Left lobe of liver (tissue), 2 donors: ENCODE measurements at regions not wholly inside any gene's neighbourhood (a gene's known extent, or its start where the extent isn't known, plus 50 kb on each side); places are given as distances from the start of the nearest gene placed in this dataset.
"Not testable (repeated sequence)": the region's sequence is repeated elsewhere in the genome, so short reads cannot be mapped to it uniquely, and the experiment has no call there.

Source experiments
- ATAC-seq: fragments of 200-7000 bp; cut with Tn5 transposase; one replicate; pipeline ENCODE4 v1.9.1; 2020; ENCODE audit warnings: mild to moderate bottlenecking, moderate library complexity
- DNase-seq: peaks from one replicate; pipeline ENCODE4 v3.0.0-alpha.2; 2020; ENCODE audit warnings: low spot score
- donor health status: DM: no; HTN: no; CAD: no; lungs with moderate emphysema.
- donor health status: DM: no; HTN: yes; CAD: no.

- no peak for ATAC-seq
- DNase-seq, result no peak
Observed at GRCh38 chr10:2392145-2392812, 655.0 kb upstream of the ADARB2 start.

- ATAC-seq (no peak), DNase-seq (no peak)
Observed at GRCh38 chr10:2387672-2388071, 650.3 kb upstream of the ADARB2 start.

- DNase-seq (no peak), ATAC-seq (no peak)
Observed at GRCh38 chr10:2387261-2387660, 649.9 kb upstream of the ADARB2 start.

- DNase-seq (no peak), ATAC-seq (no peak)
Observed at GRCh38 chr10:2380218-2380617, 642.9 kb upstream of the ADARB2 start.

- DNase-seq (no peak), ATAC-seq (no peak)
Observed at GRCh38 chr10:2367083-2367482, 629.8 kb upstream of the ADARB2 start.

- DNase-seq (no peak), ATAC-seq (no peak)
Observed at GRCh38 chr10:2366264-2366931, 629.1 kb upstream of the ADARB2 start.

- ATAC-seq, result no peak
- no peak for DNase-seq
Observed at GRCh38 chr10:2362331-2362730, 625.0 kb upstream of the ADARB2 start.

- ATAC-seq, result no peak
- DNase-seq, result no peak
Observed at GRCh38 chr10:2358586-2358985, 621.3 kb upstream of the ADARB2 start.

- no peak for DNase-seq
- no peak for ATAC-seq
Observed at GRCh38 chr10:2356670-2357069, 619.3 kb upstream of the ADARB2 start.

- DNase-seq, result no peak
Observed at GRCh38 chr10:2351566-2351965, 614.2 kb upstream of the ADARB2 start.

GRCh38 chr10:2342206-2342605 lies 604.9 kb upstream of the ADARB2 start:
- no peak for DNase-seq
- no peak for ATAC-seq

More at GRCh38 chr10:2351566-2351965, 614.2 kb upstream of the ADARB2 start:
- no peak for ATAC-seq

GRCh38 chr10:2340831-2341647 lies 603.7 kb upstream of the ADARB2 start:
- no peak for ATAC-seq
- no peak for DNase-seq

GRCh38 chr10:2335626-2336025 lies 598.3 kb upstream of the ADARB2 start:
- DNase-seq, result no peak
- ATAC-seq, result no peak

GRCh38 chr10:2334575-2334974 lies 597.2 kb upstream of the ADARB2 start:
- DNase-seq (no peak), ATAC-seq (no peak)

GRCh38 chr10:2329082-2329481 lies 591.8 kb upstream of the ADARB2 start:
- no peak for DNase-seq
- no peak for ATAC-seq

GRCh38 chr10:2326411-2326810 lies 589.1 kb upstream of the ADARB2 start:
- no peak for DNase-seq
- ATAC-seq, result no peak

- not testable (repeated sequence) for DNase-seq, ATAC-seq
Observed at GRCh38 chr10:2315045-2315485, 577.7 kb upstream of the ADARB2 start.

- ATAC-seq (no peak), DNase-seq (no peak)
Observed at GRCh38 chr10:2306081-2306480, 568.8 kb upstream of the ADARB2 start.

- no peak for DNase-seq
- no peak for ATAC-seq
Observed at GRCh38 chr10:2303169-2303568, 565.8 kb upstream of the ADARB2 start.

- DNase-seq (no peak), ATAC-seq (no peak)
Observed at GRCh38 chr10:2301227-2301626, 563.9 kb upstream of the ADARB2 start.

GRCh38 chr10:2300231-2300630 lies 562.9 kb upstream of the ADARB2 start:
- no peak for ATAC-seq

More at GRCh38 chr10:2300231-2300630, 562.9 kb upstream of the ADARB2 start:
- DNase-seq, result no peak
